Common myeloid progenitor, CD34-positive (primary cell): ENCODE measurements at regions not wholly inside any gene's neighbourhood (a gene's known extent, or its start where the extent isn't known, plus 50 kb on each side); places are given as distances from the start of the nearest gene placed in this dataset.

Experiments
- CTCF ChIA-PET: fragments of 350-600 bp; sonication (Branson Sonifier 250); formaldehyde crosslinking; loops from one replicate; lab custom pipeline; 2021; ENCODE audit warnings: antibody characterized with exemption; lab: Charles Lee
- POLR2A ChIA-PET: fragments of 350-600 bp; sonication (Branson Sonifier 250); formaldehyde crosslinking; loops from one replicate; lab custom pipeline; 2021; ENCODE audit warnings: antibody characterized with exemption; lab: Charles Lee
- DNase-seq, 3 donors: peaks; one replicate each; pipeline versions ENCODE4 v3.0.0 to v3.0.0-alpha.2; 2013
- H3K27ac ChIP-seq, 2 experiments: 1 replicate in 1 of 2; 2 replicates in 1 of 2; pipeline ENCODE4 v1.7.0; 2013; ENCODE audit warnings: inconsistent platforms in 2 of 2, low read length in 2 of 2, mild to moderate bottlenecking in 2 of 2, low read depth in 1 of 2, moderate library complexity in 1 of 2; ENCODE audit not compliant: severe bottlenecking in 2 of 2, insufficient read depth in 1 of 2, poor library complexity in 1 of 2
- H3K27me3 ChIP-seq, 5 experiments: replicated peaks in 2 of 5; 1 replicate in 3 of 5; 2 replicates in 2 of 5; pipeline versions ENCODE4 v1.6.1 to v1.7.0; 2013; ENCODE audit warnings: low read length in 4 of 5, mild to moderate bottlenecking in 2 of 5, moderate library complexity in 2 of 5, inconsistent platforms in 1 of 5; ENCODE audit not compliant: insufficient read depth in 5 of 5, control insufficient read depth in 4 of 5
- H3K36me3 ChIP-seq, 4 experiments: 1 replicate in 2 of 4; 2 replicates in 2 of 4; pipeline versions ENCODE4 v1.6.1 to v1.7.0; 2013; ENCODE audit warnings: low read length in 3 of 4, control low read depth in 1 of 4, mild to moderate bottlenecking in 1 of 4; ENCODE audit not compliant: control insufficient read depth in 4 of 4, insufficient read depth in 4 of 4
- H3K4me1 ChIP-seq, 4 experiments: 1 replicate in 3 of 4; 2 replicates in 1 of 4; pipeline versions ENCODE4 v1.6.1 to v1.7.1; 2013; ENCODE audit warnings: low read length in 3 of 4, mild to moderate bottlenecking in 3 of 4, control low read depth in 1 of 4, inconsistent platforms in 1 of 4, moderate library complexity in 1 of 4; ENCODE audit not compliant: control insufficient read depth in 4 of 4, insufficient read depth in 4 of 4; ENCODE audit errors: control extremely low read depth in 1 of 4
- H3K4me3 ChIP-seq, 7 experiments: 1 replicate in 4 of 7; 2 replicates in 3 of 7; pipeline versions ENCODE4 v1.5.1 to v1.7.0; 2013; ENCODE audit warnings: mild to moderate bottlenecking in 7 of 7, low read length in 6 of 7, moderate library complexity in 6 of 7, inconsistent platforms in 2 of 7, low read depth in 2 of 7, control low read depth in 1 of 7; ENCODE audit not compliant: insufficient read depth in 4 of 7, control insufficient read depth in 1 of 7; ENCODE audit errors: extremely low read depth in 1 of 7
- H3K9me3 ChIP-seq, 5 experiments: 1 replicate in 4 of 5; 2 replicates in 1 of 5; pipeline versions ENCODE4 v1.6.1 to v1.7.1; 2013; ENCODE audit warnings: low read length in 4 of 5, mild to moderate bottlenecking in 2 of 5, inconsistent platforms in 1 of 5, low read depth in 1 of 5, moderate library complexity in 1 of 5; ENCODE audit not compliant: control insufficient read depth in 4 of 5, insufficient read depth in 2 of 5; ENCODE audit errors: control extremely low read depth in 1 of 5
- WGBS: methylation state at CpG from one replicate; pipeline ENCODE4 v1.1.5; 2013; ENCODE audit not compliant: insufficient coverage; 5-methylcytosine and 5-hydroxymethylcytosine counted together

- CTCF ChIA-PET, result interaction anchor here (0.9 to 1.4 kb wide), 2 partner anchors 22 to 32 kb away, joined by 3 read pairs; no protein-coding TSS in a partner anchor
- 80% methylated on average over 5 of the region's 6 CpGs for WGBS
Measured at GRCh38 chr14:103250181-103250580, 83.9 kb upstream of the EIF5 start.

GRCh38 chr14:103250874-103251273 lies 83.2 kb upstream of the EIF5 start:
- Histone ChIP-seq H3K27me3 (peaks cover 0 to 2% (median 0%) of the 10 kb centered on the region in 5 experiments), H3K9me3 (peaks cover 0 to 3% (median 0%) of the 10 kb centered on the region in 5 experiments), H3K36me3 (no peaks in the 10 kb centered on the region), H3K27ac (no peak overlapping the region), H3K4me1 (peaks cover 0 to 2% (median 0%) of the 10 kb centered on the region in 4 experiments), H3K4me3 (no peak overlapping the region)
- ChIA-PET CTCF (interaction anchor here (0.9 kb wide), 1 partner anchor 22 kb away, joined by 3 read pairs; no protein-coding TSS in a partner anchor), POLR2A (no interaction called here)
- WGBS, result no CpG with 5 or more reads among the region's 3 CpGs
- DNase-seq, result no peak

More at GRCh38 chr14:103250181-103250580, 83.9 kb upstream of the EIF5 start:
- H3K9me3 ChIP-seq, result peaks cover 0 to 3% (median 0%) of the 10 kb centered on the region in 5 experiments
- DNase-seq, result no peak
- H3K36me3 ChIP-seq, result no peaks in the 10 kb centered on the region
- H3K4me1 ChIP-seq, result peaks cover 0 to 2% (median 0%) of the 10 kb centered on the region in 4 experiments
- no peak overlapping the region for H3K27ac ChIP-seq
- H3K4me3 ChIP-seq, result no peak overlapping the region
- POLR2A ChIA-PET, result no interaction called here
- peaks cover 0 to 2% (median 0%) of the 10 kb centered on the region in 5 experiments for H3K27me3 ChIP-seq

- Histone ChIP-seq H3K27ac (no peak overlapping the region), H3K27me3 (peaks cover 0 to 2% (median 0%) of the 10 kb centered on the region in 5 experiments), H3K4me1 (peaks cover 0 to 5% (median 3%) of the 10 kb centered on the region in 4 experiments), H3K36me3 (no peaks in the 10 kb centered on the region), H3K4me3 (no peak overlapping the region), H3K9me3 (peaks cover 0 to 3% (median 0%) of the 10 kb centered on the region in 5 experiments)
- POLR2A ChIA-PET, result no interaction called here
- no peak for DNase-seq
- WGBS, result 100% methylated on average over 2 of the region's 4 CpGs
- CTCF ChIA-PET, result no interaction called here
Measured at GRCh38 chr14:103255555-103255954, 78.5 kb upstream of the EIF5 start.

DNA sequence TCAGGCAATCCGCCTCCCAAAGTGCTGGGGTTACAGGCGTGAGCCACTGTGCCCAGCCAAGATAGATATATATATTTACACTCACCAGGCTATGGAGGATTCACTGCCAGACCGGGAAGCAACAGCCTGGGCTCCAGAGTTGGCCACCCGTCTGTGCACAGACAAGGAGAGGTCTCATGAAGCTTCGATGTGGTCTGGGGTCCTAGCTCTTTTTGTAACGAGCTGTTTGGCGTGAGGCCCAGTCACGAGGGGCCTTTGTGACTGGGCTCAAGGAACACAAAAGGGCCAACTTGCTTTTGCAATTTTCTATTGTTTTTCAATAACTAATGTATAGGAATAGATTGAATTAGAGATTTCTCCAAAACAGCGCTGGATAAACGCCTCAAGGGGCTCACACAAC lies 77.6 kb upstream of the EIF5 start:
- WGBS, result 96% methylated on average over 5 of the region's 10 CpGs
- peaks cover 0 to 3% (median 0%) of the 10 kb centered on the region in 5 experiments for H3K9me3 ChIP-seq
- H3K36me3 ChIP-seq, result no peaks in the 10 kb centered on the region
- H3K4me3 ChIP-seq, result no peak overlapping the region
- H3K27ac ChIP-seq, result no peak overlapping the region
- H3K4me1 ChIP-seq, result peaks cover 0 to 10% (median 3%) of the 10 kb centered on the region in 4 experiments
- H3K27me3 ChIP-seq, result peaks cover 0 to 2% (median 0%) of the 10 kb centered on the region in 5 experiments
- DNase-seq, result no peak
- CTCF ChIA-PET, result no interaction called here
- POLR2A ChIA-PET, result no interaction called here

DNA sequence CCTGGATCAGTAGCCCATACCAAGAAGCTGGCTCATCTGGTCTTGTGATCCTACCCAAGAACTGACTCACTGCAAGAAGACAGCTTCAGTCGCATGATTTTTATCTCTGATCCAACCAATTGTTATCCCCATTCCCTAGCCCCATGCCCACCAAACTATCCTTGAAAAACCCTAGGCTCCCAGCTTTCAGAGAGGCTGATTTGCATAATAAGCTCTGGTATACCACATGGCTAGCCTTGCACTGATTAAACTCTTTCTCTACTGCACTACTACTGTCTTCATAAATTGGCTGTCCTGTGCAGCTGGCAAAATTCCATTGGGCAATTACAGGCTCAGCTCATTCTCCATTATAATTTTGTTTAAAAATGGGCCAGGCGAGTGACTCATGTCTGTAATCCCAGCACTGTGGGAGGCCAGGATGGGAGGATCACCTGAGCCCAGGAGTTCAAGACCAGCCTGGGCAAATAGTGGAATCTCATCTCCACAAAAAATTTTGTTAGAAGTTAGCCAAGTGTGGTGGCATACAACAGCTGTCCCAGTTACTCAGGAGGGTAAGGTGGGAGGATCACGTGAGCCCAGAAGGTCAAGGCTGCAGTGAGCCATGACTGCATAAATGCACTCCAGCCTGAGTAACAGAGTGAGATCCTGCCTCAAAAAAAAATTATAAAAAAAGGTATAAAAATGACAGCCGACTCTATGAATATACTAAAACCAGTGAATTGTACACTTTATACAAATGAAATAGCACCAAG lies 76.7 kb upstream of the EIF5 start:
- ChIA-PET CTCF (no interaction called here), POLR2A (no interaction called here)
- WGBS, result 100% methylated on average over 2 of the region's 4 CpGs
- no peak overlapping the region for H3K4me3 ChIP-seq
- peaks cover 0 to 3% (median 2%) of the 10 kb centered on the region in 5 experiments for H3K27me3 ChIP-seq
- no peak overlapping the region for H3K27ac ChIP-seq
- H3K36me3 ChIP-seq, result no peaks in the 10 kb centered on the region
- DNase-seq, result no peak
- H3K4me1 ChIP-seq, result peaks cover 0 to 10% (median 3%) of the 10 kb centered on the region in 4 experiments
- no peaks in the 10 kb centered on the region for H3K9me3 ChIP-seq

DNA sequence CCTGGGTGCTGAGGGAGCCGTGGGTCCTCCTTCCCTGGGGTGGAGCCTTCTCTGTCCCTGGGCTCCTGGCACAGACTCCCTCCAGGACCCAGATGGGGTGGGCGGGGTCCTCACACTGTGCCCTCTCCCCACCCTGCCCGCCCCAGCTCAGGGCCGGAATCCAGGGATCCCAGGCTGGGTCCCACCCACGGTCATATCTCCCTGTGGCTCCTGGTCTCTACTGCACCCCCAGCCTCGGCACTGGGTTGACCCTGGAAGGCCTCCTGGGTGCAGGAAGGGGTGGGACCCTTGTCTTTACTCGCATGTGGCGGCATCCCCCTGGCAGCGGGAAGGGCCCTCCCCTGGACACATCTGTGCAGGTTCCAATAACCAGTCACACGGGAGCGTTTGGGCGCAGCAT lies 75.8 kb upstream of the EIF5 start:
- ChIA-PET CTCF (no interaction called here), POLR2A (no interaction called here)
- Histone ChIP-seq H3K27me3 (peaks cover 0 to 5% (median 2%) of the 10 kb centered on the region in 5 experiments), H3K9me3 (no peaks in the 10 kb centered on the region), H3K36me3 (no peaks in the 10 kb centered on the region), H3K27ac (no peak overlapping the region), H3K4me3 (no peak overlapping the region), H3K4me1 (peaks cover 0 to 10% (median 3%) of the 10 kb centered on the region in 4 experiments)
- 95% methylated on average over 12 of the region's 12 CpGs for WGBS
- no peak for DNase-seq

DNA sequence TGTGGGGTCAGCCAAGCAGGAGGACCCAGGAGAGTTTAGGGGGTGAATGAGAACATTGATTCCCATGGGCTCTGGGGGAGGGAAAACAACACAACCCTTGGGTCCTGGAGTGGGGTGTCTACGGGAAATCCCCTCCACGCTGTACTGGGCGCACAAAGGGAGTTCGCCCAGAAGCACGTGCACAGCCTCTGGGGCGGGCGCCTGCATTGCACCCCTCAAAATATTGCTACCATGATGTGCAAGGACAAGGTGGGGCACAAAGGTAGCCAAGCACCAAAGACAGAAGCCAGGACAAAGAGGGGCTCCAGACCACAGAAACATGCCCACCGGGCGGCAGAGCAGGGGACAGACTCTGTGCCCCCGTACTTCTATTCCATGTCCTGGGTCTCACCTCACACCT lies 74.9 kb upstream of the EIF5 start:
- CTCF ChIA-PET, result no interaction called here
- WGBS, result 100% methylated on average over 7 of the region's 10 CpGs

More for the DNA sequence above, 74.9 kb upstream of the EIF5 start:
- Histone ChIP-seq H3K4me1 (peaks cover 0 to 10% (median 3%) of the 10 kb centered on the region in 4 experiments), H3K4me3 (no peak overlapping the region), H3K9me3 (no peaks in the 10 kb centered on the region), H3K36me3 (no peaks in the 10 kb centered on the region), H3K27ac (no peak overlapping the region), H3K27me3 (peaks cover 0 to 4% (median 2%) of the 10 kb centered on the region in 5 experiments)
- no peak for DNase-seq
- POLR2A ChIA-PET, result no interaction called here
